ENCODE measurements at regions not wholly inside any gene's neighbourhood (a gene's known extent, or its start where the extent isn't known, plus 50 kb on each side); places are given as distances from the start of the nearest gene placed in this dataset.
"Not testable (repeated sequence)": the region's sequence is repeated elsewhere in the genome, so short reads cannot be mapped to it uniquely, and the experiment has no call there.

DNA sequence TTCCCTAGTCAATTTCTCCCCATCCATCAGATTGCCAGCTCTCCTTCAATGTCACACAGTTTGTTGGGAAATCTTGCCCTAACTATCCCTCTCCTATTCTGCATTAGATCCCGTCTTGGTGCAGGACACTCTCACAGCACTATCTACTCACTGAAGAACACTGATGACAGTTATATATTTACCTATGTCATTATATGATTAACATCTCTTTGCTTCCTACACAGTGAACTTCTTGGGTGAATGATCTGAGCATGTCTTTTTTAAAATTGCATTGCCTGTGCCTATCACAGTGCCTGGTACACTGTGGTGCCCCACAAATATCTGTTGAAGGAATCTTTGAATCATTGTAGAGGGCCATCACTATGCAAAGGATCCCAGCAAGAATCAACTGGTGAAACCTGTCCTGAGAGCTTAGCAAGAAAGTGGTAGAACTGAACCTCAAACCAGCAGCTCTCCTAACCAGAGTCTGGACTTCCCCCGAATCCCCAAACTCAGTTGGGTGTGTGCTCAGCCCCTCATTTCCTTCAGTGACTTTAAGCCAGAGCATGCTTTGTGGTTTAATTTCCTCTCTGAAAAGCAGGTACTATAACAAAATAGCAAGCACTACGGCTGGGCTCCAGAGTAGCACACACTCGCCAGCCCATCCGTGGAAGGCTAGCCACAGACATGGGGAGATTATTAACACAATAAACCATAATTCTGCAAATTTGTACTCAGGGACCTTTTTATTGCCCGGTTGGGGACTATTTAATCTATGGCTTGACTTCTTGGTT lies 680.7 kb upstream of the SALL1 start:
- no peak for DNase-seq

GRCh38 chr16:51831034-51831433 lies 680.0 kb upstream of the SALL1 start:
- not testable (repeated sequence) for DNase-seq

DNA sequence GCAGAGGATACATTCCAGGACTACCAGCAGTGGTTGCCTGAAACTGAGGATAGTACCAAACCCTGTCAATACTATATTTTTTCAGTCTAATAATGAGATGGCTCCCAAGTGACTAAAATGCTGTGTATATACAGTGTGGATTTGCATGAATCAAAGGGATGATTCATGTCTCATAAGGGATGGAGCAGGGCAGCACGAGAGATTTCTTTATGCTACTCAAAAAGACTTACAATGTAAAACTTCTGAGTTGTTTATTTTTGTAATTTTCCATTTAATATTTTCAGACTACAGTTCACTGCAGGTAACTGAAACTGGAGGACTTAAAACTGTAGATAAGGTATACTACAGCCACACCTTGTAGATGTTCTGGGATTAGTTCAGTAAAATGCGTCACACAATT lies 674.7 kb upstream of the SALL1 start:
- no peak for DNase-seq

- no peak for DNase-seq
Observed at GRCh38 chr16:51822471-51822870, 671.4 kb upstream of the SALL1 start.

DNA sequence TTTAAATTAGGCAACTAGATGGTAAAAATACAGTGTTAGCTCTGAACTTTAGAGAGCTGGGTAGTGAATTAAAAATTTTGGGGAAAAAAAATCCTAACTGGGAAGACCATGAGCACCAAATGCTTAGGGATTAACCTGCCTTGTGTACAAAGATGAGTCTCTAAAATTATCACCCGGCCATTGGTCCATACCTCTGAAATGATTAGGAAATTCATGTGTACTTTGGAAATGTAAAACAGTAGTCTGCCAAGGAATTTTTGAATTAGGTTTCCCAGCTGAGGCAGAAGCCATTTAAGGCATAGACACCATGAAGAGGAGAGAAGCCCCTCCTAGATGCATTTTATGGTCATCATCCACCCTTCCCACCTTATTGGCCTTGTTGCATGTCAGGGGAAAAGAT lies 670.5 kb upstream of the SALL1 start:
- no peak for DNase-seq

DNA sequence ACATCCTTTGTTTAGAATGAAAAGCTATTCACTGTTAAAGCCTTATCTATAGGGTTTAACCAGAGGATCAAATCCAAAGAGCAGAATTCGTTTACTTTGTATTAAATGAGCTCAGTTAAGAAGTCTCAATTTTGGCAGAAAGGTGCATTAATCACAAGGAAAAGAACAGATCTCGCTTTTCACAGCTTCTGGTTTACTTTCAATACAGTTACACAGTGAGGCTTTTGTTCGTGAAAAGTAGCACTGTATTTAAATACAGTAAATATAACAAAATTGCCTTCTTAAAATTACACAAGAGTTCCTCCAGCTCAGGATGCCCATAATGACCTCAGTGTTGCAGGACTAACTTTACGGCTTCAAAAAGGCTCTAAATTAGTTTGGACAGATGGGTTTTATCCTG lies 669.1 kb upstream of the SALL1 start:
- no peak for DNase-seq

GRCh38 chr16:51818342-51818944 lies 667.4 kb upstream of the SALL1 start:
- DNase-seq, result peak; percentile 72

GRCh38 chr16:51816929-51817328 lies 665.9 kb upstream of the SALL1 start:
- DNase-seq, result no peak

- DNase-seq, result no peak
Observed at GRCh38 chr16:51815523-51815922, 664.5 kb upstream of the SALL1 start.

GRCh38 chr16:51814617-51815016 lies 663.5 kb upstream of the SALL1 start:
- DNase-seq, result no peak

GRCh38 chr16:51813609-51814008 lies 662.5 kb upstream of the SALL1 start:
- no peak for DNase-seq

- DNase-seq, result no peak
Observed at GRCh38 chr16:51812945-51813344, 661.9 kb upstream of the SALL1 start.

DNA sequence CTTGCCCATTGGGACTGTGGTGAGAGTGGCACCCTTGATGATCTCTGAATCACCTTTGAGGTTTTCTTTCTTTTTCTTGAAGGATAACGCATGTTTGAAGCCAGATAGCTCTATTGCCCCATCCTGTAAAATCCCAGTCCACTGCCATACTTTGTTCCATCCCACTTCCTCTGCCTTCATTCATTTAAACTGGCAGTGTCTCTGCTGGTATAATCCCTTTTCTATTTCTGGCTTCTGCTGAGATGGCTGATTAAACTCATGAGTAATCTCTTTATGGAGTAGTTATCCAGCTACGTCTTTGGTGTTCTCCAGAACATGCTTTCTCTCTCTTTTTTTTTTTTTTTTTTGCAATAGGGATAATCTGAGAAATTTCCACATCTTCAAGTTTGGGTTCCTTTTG lies 656.5 kb upstream of the SALL1 start:
- DNase-seq, result no peak

GRCh38 chr16:51801635-51802034 lies 650.6 kb upstream of the SALL1 start:
- DNase-seq, result no peak

GRCh38 chr16:51797669-51798259 lies 646.7 kb upstream of the SALL1 start:
- DNase-seq, result no peak

- DNase-seq, result no peak
Observed at GRCh38 chr16:51779240-51779639, 628.2 kb upstream of the SALL1 start.

GRCh38 chr16:51773071-51773890 lies 622.2 kb upstream of the SALL1 start:
- DNase-seq, result no peak

GRCh38 chr16:51766739-51767138 lies 615.7 kb upstream of the SALL1 start:
- DNase-seq, result no peak

- DNase-seq, result peak; percentile 23
Observed at GRCh38 chr16:51763072-51763661, 612.1 kb upstream of the SALL1 start.

DNA sequence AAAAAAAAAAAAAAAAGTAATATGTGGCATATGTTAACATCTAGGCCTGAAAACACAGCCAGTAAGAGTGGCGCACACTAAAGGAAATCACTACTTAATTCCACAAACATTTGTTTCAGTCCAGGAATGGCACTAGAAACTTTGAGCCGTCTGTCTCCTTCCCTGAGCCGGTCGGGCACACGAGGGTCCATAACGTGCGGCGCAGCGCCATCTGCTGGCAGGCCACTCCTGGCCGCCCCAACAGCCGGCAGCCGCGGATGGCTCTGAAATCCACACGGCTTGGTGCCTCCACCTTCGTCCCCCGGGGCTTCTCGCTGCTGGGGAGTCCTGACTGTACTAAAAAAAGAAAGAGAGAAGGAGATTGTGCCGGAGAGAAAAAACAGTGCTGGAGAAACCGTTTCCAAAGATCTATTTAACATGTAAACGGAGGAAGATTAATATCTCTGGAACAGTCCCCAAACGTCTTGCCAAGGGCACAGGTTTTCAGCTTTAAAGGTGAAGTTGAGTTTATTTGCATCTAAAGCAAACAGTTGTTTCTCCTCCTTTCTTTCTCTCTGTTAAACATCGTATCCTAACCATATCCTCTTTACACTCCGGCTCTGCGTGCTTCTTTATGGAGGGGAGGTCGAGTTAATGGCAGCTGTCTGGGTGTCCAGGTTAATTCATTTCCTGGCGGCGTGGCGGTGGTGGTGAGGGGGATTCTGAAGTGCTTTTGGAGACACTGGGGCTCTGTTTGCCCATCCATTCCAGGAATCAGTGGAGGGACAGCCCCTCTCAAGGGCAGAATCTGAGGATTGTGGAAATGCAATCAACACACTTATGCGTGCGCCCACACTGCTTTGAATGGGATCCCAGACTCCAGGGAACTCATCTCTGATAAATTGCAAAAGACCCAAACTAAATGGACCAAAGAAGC lies 611.3 kb upstream of the SALL1 start:
- peak; percentile 87 for DNase-seq

- no peak for DNase-seq
Observed at GRCh38 chr16:51761001-51761400, 609.9 kb upstream of the SALL1 start.

DNA sequence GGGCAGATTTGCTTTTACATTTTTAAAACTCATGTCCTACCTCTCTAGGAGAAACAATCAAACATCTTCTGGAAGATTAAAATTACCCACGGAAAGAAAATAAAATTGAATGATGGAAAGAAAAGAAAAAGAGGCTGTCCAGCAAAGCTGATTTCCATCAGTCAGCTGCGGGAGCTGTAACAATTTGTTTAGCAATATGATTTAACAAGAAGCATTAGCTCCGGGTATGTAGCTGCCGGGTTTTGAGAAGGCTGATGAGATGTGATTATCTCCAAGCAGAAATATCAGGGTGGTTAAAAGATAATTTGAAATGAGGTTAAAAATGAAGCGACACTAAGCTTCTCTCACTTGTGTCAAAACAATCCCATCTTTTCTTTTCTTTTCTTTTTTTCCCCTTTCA lies 608.9 kb upstream of the SALL1 start:
- DNase-seq, result no peak
